Right atrium auricular region (tissue), 2 donors: ENCODE measurements at regions not wholly inside any gene's neighbourhood (a gene's known extent, or its start where the extent isn't known, plus 50 kb on each side); places are given as distances from the start of the nearest gene placed in this dataset.
A peak's percentile ranks its signal among the peaks of the same experiment; 100 is the strongest.

Experiments used
- DNase-seq: peaks from one replicate; pipeline ENCODE4 v3.0.0-alpha.2; 2019; ENCODE audit warnings: low spot score
- H3K27ac ChIP-seq, 2 donors: fragments of 200-600 bp; sonication (generic); 1 replicate in 1 of 2; 2 replicates in 1 of 2; pipeline ENCODE4 v1.5.1; 2016 to 2019
- H3K27me3 ChIP-seq, 2 donors: fragments of 200-600 bp; sonication (generic); one replicate each; pipeline versions ENCODE4 v1.5.1 to v1.6.0; 2017 to 2019
- H3K36me3 ChIP-seq: fragments of 200-600 bp; sonication (generic); one replicate; pipeline ENCODE4 v1.5.1; 2016
- H3K4me1 ChIP-seq, 2 donors: fragments of 200-600 bp; sonication (generic); one replicate each; pipeline versions ENCODE4 v1.5.1 to v1.6.0; 2017 to 2019
- H3K4me3 ChIP-seq, 2 donors: fragments of 200-600 bp; sonication (generic); 1 replicate in 1 of 2; 2 replicates in 1 of 2; pipeline ENCODE4 v1.5.1; 2017 to 2019; ENCODE audit warnings: mild to moderate bottlenecking in 1 of 2, moderate library complexity in 1 of 2
- H3K9me3 ChIP-seq, 2 donors: fragments of 200-600 bp; sonication (generic); one replicate each; pipeline ENCODE4 v1.5.1; 2019
- TF ChIP-seq, protein P1 (sequence below), 2 donors: fragments of 200-600 bp; sonication (generic); IDR thresholded peaks; one replicate each; pipeline ENCODE4 v1.5.1; 2019; ENCODE audit warnings: antibody characterized with exemption in 2 of 2

- no peaks in the 10 kb centered on the region for H3K9me3 ChIP-seq
- H3K4me3 ChIP-seq = no peak overlapping the region
- DNase-seq = no peak
- H3K36me3 ChIP-seq = no peaks in the 10 kb centered on the region
- TF ChIP-seq, protein P1, sequence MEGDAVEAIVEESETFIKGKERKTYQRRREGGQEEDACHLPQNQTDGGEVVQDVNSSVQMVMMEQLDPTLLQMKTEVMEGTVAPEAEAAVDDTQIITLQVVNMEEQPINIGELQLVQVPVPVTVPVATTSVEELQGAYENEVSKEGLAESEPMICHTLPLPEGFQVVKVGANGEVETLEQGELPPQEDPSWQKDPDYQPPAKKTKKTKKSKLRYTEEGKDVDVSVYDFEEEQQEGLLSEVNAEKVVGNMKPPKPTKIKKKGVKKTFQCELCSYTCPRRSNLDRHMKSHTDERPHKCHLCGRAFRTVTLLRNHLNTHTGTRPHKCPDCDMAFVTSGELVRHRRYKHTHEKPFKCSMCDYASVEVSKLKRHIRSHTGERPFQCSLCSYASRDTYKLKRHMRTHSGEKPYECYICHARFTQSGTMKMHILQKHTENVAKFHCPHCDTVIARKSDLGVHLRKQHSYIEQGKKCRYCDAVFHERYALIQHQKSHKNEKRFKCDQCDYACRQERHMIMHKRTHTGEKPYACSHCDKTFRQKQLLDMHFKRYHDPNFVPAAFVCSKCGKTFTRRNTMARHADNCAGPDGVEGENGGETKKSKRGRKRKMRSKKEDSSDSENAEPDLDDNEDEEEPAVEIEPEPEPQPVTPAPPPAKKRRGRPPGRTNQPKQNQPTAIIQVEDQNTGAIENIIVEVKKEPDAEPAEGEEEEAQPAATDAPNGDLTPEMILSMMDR (IDR thresholded peaks at IDR 0.05) = no peak
- no peaks in the 10 kb centered on the region for H3K27me3 ChIP-seq
- no peak overlapping the region for H3K27ac ChIP-seq
- peaks cover 0 to 3% of the 10 kb centered on the region in 2 donors for H3K4me1 ChIP-seq
Measured at GRCh38 chr4:111984169-111984819, 161.0 kb upstream of the FAM241A start.

GRCh38 chr4:111985426-111985825 lies 159.8 kb upstream of the FAM241A start:
- Histone ChIP-seq H3K27ac (peak overlapping the region in 1 of 2 donors; percentile 25), H3K4me1 (peaks cover 0 to 3% of the 10 kb centered on the region in 2 donors), H3K4me3 (no peak overlapping the region), H3K36me3 (no peaks in the 10 kb centered on the region), H3K9me3 (no peaks in the 10 kb centered on the region), H3K27me3 (no peaks in the 10 kb centered on the region)
- TF ChIP-seq, protein P1 (IDR thresholded peaks at IDR 0.05) = no peak
- DNase-seq = no peak

GRCh38 chr4:111986095-111986494 lies 159.2 kb upstream of the FAM241A start:
- Histone ChIP-seq H3K4me1 (peaks cover 0 to 3% of the 10 kb centered on the region in 2 donors), H3K27ac (peak overlapping the region in 1 of 2 donors; percentile 25), H3K36me3 (no peaks in the 10 kb centered on the region)

GRCh38 chr4:111988514-111988913 lies 156.7 kb upstream of the FAM241A start:
- peaks cover 0 to 3% of the 10 kb centered on the region in 2 donors for H3K4me1 ChIP-seq
- H3K27ac ChIP-seq = no peak overlapping the region
- TF ChIP-seq, protein P1 (IDR thresholded peaks at IDR 0.05) = no peak
- no peak for DNase-seq
- no peaks in the 10 kb centered on the region for H3K27me3 ChIP-seq
- H3K36me3 ChIP-seq = no peaks in the 10 kb centered on the region
- no peaks in the 10 kb centered on the region for H3K9me3 ChIP-seq
- no peak overlapping the region for H3K4me3 ChIP-seq

More at GRCh38 chr4:111986095-111986494, 159.2 kb upstream of the FAM241A start:
- Histone ChIP-seq H3K9me3 (no peaks in the 10 kb centered on the region), H3K4me3 (no peak overlapping the region), H3K27me3 (no peaks in the 10 kb centered on the region)
- DNase-seq = no peak
- TF ChIP-seq, protein P1 (IDR thresholded peaks at IDR 0.05) = no peak

- Histone ChIP-seq H3K36me3 (no peaks in the 10 kb centered on the region), H3K27ac (no peak overlapping the region), H3K27me3 (no peaks in the 10 kb centered on the region), H3K9me3 (no peaks in the 10 kb centered on the region), H3K4me1 (peaks cover 0 to 3% of the 10 kb centered on the region in 2 donors), H3K4me3 (no peak overlapping the region)
- TF ChIP-seq, protein P1 (IDR thresholded peaks at IDR 0.05) = no peak
- no peak for DNase-seq
Measured at GRCh38 chr4:111989817-111990216, 155.4 kb upstream of the FAM241A start.

- TF ChIP-seq, protein P1 (IDR thresholded peaks at IDR 0.05) = no peak
- H3K27me3 ChIP-seq = no peaks in the 10 kb centered on the region
- no peaks in the 10 kb centered on the region for H3K9me3 ChIP-seq
- H3K27ac ChIP-seq = no peak overlapping the region
- H3K36me3 ChIP-seq = no peaks in the 10 kb centered on the region
- H3K4me3 ChIP-seq = no peak overlapping the region
- H3K4me1 ChIP-seq = no peaks in the 10 kb centered on the region
- DNase-seq = no peak
Measured at GRCh38 chr4:111991163-111991562, 154.1 kb upstream of the FAM241A start.
